HG03175 (cell line): ENCODE measurements at regions not wholly inside any gene's neighbourhood (a gene's known extent, or its start where the extent isn't known, plus 50 kb on each side); places are given as distances from the start of the nearest gene placed in this dataset.
"Not testable (repeated sequence)": the region's sequence is repeated elsewhere in the genome, so short reads cannot be mapped to it uniquely, and the experiment has no call there.

Source experiments
- ATAC-seq: cut with Tn5 transposase; IDR thresholded peaks from one replicate; pipeline ENCODE4 v1.9.1; 2021; ENCODE audit warnings: mild to moderate bottlenecking, moderate library complexity; ENCODE audit not compliant: unreplicated experiment

GRCh38 chr5:53160895-53161294 is 51.3 kb upstream of the MOCS2 start:
- no peak for ATAC-seq

GRCh38 chr5:53161876-53162275 is 52.3 kb upstream of the MOCS2 start:
- ATAC-seq = no peak

GRCh38 chr5:53164478-53165165 is 55.1 kb upstream of the MOCS2 start:
- no peak for ATAC-seq

GRCh38 chr5:53165431-53166182 is 56.0 kb upstream of the MOCS2 start:
- ATAC-seq = no peak

GRCh38 chr5:53166183-53166495 is 56.6 kb upstream of the MOCS2 start:
- ATAC-seq = no peak

- ATAC-seq = no peak
These were observed 58.3 kb upstream of the MOCS2 start for GRCh38 chr5:53167836-53168235.

- ATAC-seq = no peak
These were observed 60.4 kb upstream of the MOCS2 start for GRCh38 chr5:53169933-53170332.

- ATAC-seq = no peak
These were observed 61.3 kb upstream of the MOCS2 start for GRCh38 chr5:53170746-53171349.

GRCh38 chr5:53172073-53172472 is 62.5 kb upstream of the MOCS2 start:
- ATAC-seq = not testable (repeated sequence)

- ATAC-seq = no peak
These were observed 63.1 kb upstream of the MOCS2 start for GRCh38 chr5:53172630-53173029.

- ATAC-seq = no peak
These were observed 63.5 kb upstream of the MOCS2 start for GRCh38 chr5:53173083-53173482.

- no peak for ATAC-seq
These were observed 69.3 kb upstream of the MOCS2 start for GRCh38 chr5:53178830-53179229.

GRCh38 chr5:53179691-53180090 is 70.1 kb upstream of the MOCS2 start:
- ATAC-seq = no peak

- ATAC-seq = no peak
These were observed 71.0 kb upstream of the MOCS2 start for GRCh38 chr5:53180538-53180937.

- ATAC-seq = no peak
These were observed 71.4 kb upstream of the MOCS2 start for GRCh38 chr5:53180991-53181390.

GRCh38 chr5:53183880-53184279 is 74.3 kb upstream of the MOCS2 start:
- no peak for ATAC-seq

- ATAC-seq = no peak
These were observed 82.1 kb upstream of the MOCS2 start for GRCh38 chr5:53191548-53192165.

- ATAC-seq = no peak
These were observed 84.5 kb upstream of the MOCS2 start for GRCh38 chr5:53194086-53194485.

- no peak for ATAC-seq
These were observed 90.3 kb upstream of the MOCS2 start for GRCh38 chr5:53199882-53200281.

- ATAC-seq = no peak
These were observed 90.7 kb upstream of the MOCS2 start for GRCh38 chr5:53200306-53200705.

GRCh38 chr5:53201746-53202145 is 92.2 kb upstream of the MOCS2 start:
- ATAC-seq = no peak

GRCh38 chr5:53206562-53206961 is 97.0 kb upstream of the MOCS2 start:
- ATAC-seq = no peak
